HEK293 (cell line): ENCODE measurements at regions not wholly inside any gene's neighbourhood (a gene's known extent, or its start where the extent isn't known, plus 50 kb on each side); places are given as distances from the start of the nearest gene placed in this dataset.

Experiments used
- KLF8 ChIP-seq: fragments of 450-650 bp; formaldehyde crosslinking; IDR thresholded peaks from 2 replicates; pipeline ENCODE4 v1.5.1; 2016; ENCODE audit warnings: missing biosample characterization, missing genetic modification characterization
- ZNF37A ChIP-seq: fragments of 450-650 bp; IDR thresholded peaks from 2 replicates; pipeline ENCODE4 v1.5.1; 2018; ENCODE audit warnings: missing biosample characterization, missing genetic modification characterization
- ZNF561 ChIP-seq: fragments of 450-650 bp; IDR thresholded peaks from 2 replicates; pipeline ENCODE4 v1.5.1; 2018; ENCODE audit warnings: missing biosample characterization, missing genetic modification characterization, borderline replicate concordance
- ZNF837 ChIP-seq: fragments of 450-650 bp; formaldehyde crosslinking; IDR thresholded peaks from 2 replicates; pipeline ENCODE4 v1.5.1; 2016; ENCODE audit warnings: missing biosample characterization, missing genetic modification characterization
- TF ChIP-seq, protein P1 (sequence below): fragments of 450-650 bp; formaldehyde crosslinking; IDR thresholded peaks from 2 replicates; pipeline ENCODE4 v1.5.1; 2016; ENCODE audit warnings: missing biosample characterization, missing genetic modification characterization
- TF ChIP-seq, protein P2 (sequence below): fragments of 450-650 bp; formaldehyde crosslinking; conservative IDR thresholded peaks from 2 replicates; pipeline ENCODE4 v1.5.1; 2016; ENCODE audit warnings: low read depth, missing biosample characterization, missing genetic modification characterization
- TF ChIP-seq, protein P3 (sequence below): fragments of 450-650 bp; formaldehyde crosslinking; IDR thresholded peaks from 2 replicates; pipeline ENCODE4 v1.5.1; 2016; ENCODE audit warnings: missing biosample characterization, missing genetic modification characterization
- TF ChIP-seq, protein P4 (sequence below): fragments of 450-650 bp; formaldehyde crosslinking; IDR thresholded peaks from 2 replicates; pipeline ENCODE4 v1.5.1; 2017; ENCODE audit warnings: missing biosample characterization, missing genetic modification characterization

DNA sequence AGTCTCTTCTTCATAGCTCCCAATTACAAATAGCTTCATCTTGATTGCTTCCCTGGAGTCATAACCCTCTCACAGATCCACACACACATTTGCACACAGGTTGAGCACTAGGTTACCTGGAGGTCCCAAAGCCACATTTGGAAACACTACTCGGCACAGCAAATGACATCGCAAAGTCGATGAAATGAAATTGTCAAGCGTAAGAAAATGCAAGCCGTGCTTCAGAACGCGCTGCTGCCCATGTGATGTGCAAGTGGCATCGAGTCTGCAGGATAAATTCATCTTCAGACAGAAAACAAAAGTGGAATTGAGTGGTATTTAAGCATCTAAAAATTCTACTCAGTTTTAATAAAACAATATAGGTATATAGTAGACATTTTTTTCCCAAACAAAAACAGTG, 298.0 kb downstream of the TFAP2C start:
- TF ChIP-seq, protein P1, sequence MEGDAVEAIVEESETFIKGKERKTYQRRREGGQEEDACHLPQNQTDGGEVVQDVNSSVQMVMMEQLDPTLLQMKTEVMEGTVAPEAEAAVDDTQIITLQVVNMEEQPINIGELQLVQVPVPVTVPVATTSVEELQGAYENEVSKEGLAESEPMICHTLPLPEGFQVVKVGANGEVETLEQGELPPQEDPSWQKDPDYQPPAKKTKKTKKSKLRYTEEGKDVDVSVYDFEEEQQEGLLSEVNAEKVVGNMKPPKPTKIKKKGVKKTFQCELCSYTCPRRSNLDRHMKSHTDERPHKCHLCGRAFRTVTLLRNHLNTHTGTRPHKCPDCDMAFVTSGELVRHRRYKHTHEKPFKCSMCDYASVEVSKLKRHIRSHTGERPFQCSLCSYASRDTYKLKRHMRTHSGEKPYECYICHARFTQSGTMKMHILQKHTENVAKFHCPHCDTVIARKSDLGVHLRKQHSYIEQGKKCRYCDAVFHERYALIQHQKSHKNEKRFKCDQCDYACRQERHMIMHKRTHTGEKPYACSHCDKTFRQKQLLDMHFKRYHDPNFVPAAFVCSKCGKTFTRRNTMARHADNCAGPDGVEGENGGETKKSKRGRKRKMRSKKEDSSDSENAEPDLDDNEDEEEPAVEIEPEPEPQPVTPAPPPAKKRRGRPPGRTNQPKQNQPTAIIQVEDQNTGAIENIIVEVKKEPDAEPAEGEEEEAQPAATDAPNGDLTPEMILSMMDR, result no peak
- TF ChIP-seq ZNF837 (tag by site-specific recombination) (no peak), ZNF561 (no peak), ZNF37A (tag by site-specific recombination) (no peak), KLF8 (no peak)
- TF ChIP-seq, protein P2, sequence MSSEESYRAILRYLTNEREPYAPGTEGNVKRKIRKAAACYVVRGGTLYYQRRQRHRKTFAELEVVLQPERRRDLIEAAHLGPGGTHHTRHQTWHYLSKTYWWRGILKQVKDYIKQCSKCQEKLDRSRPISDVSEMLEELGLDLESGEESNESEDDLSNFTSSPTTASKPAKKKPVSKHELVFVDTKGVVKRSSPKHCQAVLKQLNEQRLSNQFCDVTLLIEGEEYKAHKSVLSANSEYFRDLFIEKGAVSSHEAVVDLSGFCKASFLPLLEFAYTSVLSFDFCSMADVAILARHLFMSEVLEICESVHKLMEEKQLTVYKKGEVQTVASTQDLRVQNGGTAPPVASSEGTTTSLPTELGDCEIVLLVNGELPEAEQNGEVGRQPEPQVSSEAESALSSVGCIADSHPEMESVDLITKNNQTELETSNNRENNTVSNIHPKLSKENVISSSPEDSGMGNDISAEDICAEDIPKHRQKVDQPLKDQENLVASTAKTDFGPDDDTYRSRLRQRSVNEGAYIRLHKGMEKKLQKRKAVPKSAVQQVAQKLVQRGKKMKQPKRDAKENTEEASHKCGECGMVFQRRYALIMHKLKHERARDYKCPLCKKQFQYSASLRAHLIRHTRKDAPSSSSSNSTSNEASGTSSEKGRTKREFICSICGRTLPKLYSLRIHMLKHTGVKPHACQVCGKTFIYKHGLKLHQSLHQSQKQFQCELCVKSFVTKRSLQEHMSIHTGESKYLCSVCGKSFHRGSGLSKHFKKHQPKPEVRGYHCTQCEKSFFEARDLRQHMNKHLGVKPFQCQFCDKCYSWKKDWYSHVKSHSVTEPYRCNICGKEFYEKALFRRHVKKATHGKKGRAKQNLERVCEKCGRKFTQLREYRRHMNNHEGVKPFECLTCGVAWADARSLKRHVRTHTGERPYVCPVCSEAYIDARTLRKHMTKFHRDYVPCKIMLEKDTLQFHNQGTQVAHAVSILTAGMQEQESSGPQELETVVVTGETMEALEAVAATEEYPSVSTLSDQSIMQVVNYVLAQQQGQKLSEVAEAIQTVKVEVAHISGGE, result no peak
- TF ChIP-seq, protein P3, sequence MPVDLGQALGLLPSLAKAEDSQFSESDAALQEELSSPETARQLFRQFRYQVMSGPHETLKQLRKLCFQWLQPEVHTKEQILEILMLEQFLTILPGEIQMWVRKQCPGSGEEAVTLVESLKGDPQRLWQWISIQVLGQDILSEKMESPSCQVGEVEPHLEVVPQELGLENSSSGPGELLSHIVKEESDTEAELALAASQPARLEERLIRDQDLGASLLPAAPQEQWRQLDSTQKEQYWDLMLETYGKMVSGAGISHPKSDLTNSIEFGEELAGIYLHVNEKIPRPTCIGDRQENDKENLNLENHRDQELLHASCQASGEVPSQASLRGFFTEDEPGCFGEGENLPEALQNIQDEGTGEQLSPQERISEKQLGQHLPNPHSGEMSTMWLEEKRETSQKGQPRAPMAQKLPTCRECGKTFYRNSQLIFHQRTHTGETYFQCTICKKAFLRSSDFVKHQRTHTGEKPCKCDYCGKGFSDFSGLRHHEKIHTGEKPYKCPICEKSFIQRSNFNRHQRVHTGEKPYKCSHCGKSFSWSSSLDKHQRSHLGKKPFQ (tag by site-specific recombination), result no peak
- TF ChIP-seq, protein P4, sequence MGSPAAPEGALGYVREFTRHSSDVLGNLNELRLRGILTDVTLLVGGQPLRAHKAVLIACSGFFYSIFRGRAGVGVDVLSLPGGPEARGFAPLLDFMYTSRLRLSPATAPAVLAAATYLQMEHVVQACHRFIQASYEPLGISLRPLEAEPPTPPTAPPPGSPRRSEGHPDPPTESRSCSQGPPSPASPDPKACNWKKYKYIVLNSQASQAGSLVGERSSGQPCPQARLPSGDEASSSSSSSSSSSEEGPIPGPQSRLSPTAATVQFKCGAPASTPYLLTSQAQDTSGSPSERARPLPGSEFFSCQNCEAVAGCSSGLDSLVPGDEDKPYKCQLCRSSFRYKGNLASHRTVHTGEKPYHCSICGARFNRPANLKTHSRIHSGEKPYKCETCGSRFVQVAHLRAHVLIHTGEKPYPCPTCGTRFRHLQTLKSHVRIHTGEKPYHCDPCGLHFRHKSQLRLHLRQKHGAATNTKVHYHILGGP, result no peak
